HL-60 (cell line): ENCODE measurements at regions not wholly inside any gene's neighbourhood (a gene's known extent, or its start where the extent isn't known, plus 50 kb on each side); places are given as distances from the start of the nearest gene placed in this dataset.

ENCODE experiments used
- DNase-seq, 2 experiments: peaks; one replicate each; pipeline ENCODE4 v3.0.0-alpha.2; 2010 to 2020; ENCODE audit warnings: low read depth in 1 of 2, low spot score in 1 of 2
- H3K27ac ChIP-seq: fragments of 250-450 bp; sonication (Bioruptor Pico); replicated peaks from 2 replicates; pipeline ENCODE4 v1.5.1; 2020; ENCODE audit warnings: mild to moderate bottlenecking, moderate library complexity
- H3K27me3 ChIP-seq: fragments of 250-450 bp; sonication (Bioruptor Pico); 2 replicates; pipeline ENCODE4 v1.5.1; 2021; ENCODE audit warnings: mild to moderate bottlenecking, moderate library complexity; ENCODE audit not compliant: insufficient read depth, poor library complexity, severe bottlenecking
- H3K4me3 ChIP-seq: replicated peaks from 2 replicates; pipeline ENCODE4 v1.5.1; 2011; ENCODE audit warnings: mild to moderate bottlenecking, control low read depth, low read length; ENCODE audit not compliant: insufficient read depth
- CTCF ChIP-seq: IDR thresholded peaks from one replicate; pipeline ENCODE4 v1.5.1; 2011; ENCODE audit warnings: low read length, control low read depth, inconsistent platforms; ENCODE audit not compliant: insufficient read depth
- GABPA ChIP-seq: IDR thresholded peaks from 2 replicates; pipeline ENCODE4 v1.6.1; 2012; ENCODE audit warnings: low read depth
- POLR2AphosphoS5 ChIP-seq: IDR thresholded peaks from 2 replicates; pipeline ENCODE4 v1.6.1; 2012; ENCODE audit warnings: low read depth
- REST ChIP-seq: IDR thresholded peaks from 2 replicates; pipeline ENCODE4 v1.6.1; 2012; ENCODE audit warnings: low read depth; ENCODE audit not compliant: insufficient replicate concordance
- SPI1 ChIP-seq: IDR thresholded peaks from 2 replicates; pipeline ENCODE4 v1.6.1; 2012; ENCODE audit warnings: low read depth, mild to moderate bottlenecking, borderline replicate concordance

- no peak for DNase-seq
- no peak for TF ChIP-seq POLR2AphosphoS5
- no peak for TF ChIP-seq CTCF
- TF ChIP-seq REST, result no peak
- TF ChIP-seq SPI1, result no peak
- TF ChIP-seq GABPA, result no peak
- Histone ChIP-seq H3K27ac (no peak overlapping the region), H3K27me3 (no peaks in the 10 kb centered on the region), H3K4me3 (no peak overlapping the region)
Observed at GRCh38 chr17:65365169-65365568, 196.3 kb downstream of the AXIN2 start.

GRCh38 chr17:65364438-65364837 is 197.0 kb downstream of the AXIN2 start:
- no peak overlapping the region for H3K27ac ChIP-seq
- no peak for DNase-seq
- H3K27me3 ChIP-seq, result no peaks in the 10 kb centered on the region
- H3K4me3 ChIP-seq, result no peak overlapping the region
- no peak for TF ChIP-seq GABPA
- no peak for TF ChIP-seq POLR2AphosphoS5
- TF ChIP-seq SPI1, result no peak
- TF ChIP-seq REST, result no peak
- no peak for TF ChIP-seq CTCF

- Histone ChIP-seq H3K27ac (no peak overlapping the region), H3K4me3 (no peak overlapping the region), H3K27me3 (no peaks in the 10 kb centered on the region)
- no peak for TF ChIP-seq REST
- TF ChIP-seq SPI1, result no peak
- no peak for TF ChIP-seq CTCF
- TF ChIP-seq POLR2AphosphoS5, result no peak
- no peak for TF ChIP-seq GABPA
- DNase-seq, result no peak
Observed at GRCh38 chr17:65362826-65363225, 198.6 kb downstream of the AXIN2 start.
